NOMO-1 treated with dmso at 0.1 percent for 144 hours (cell line): ENCODE measurements at regions not wholly inside any gene's neighbourhood (a gene's known extent, or its start where the extent isn't known, plus 50 kb on each side); places are given as distances from the start of the nearest gene placed in this dataset.
"Not testable (repeated sequence)": the region's sequence is repeated elsewhere in the genome, so short reads cannot be mapped to it uniquely, and the experiment has no call there.

Experiments
- DNase-seq: peaks from one replicate; lab custom pipeline; 2025; ENCODE audit not compliant: unreplicated experiment; lab: John Stamatoyannopoulos, UW

GRCh38 chr4:112708772-112709171 is 71.8 kb downstream of the LARP7 start:
- DNase-seq = no peak

- DNase-seq = no peak
Measured at GRCh38 chr4:112714922-112715901, 78.3 kb downstream of the LARP7 start.

- DNase-seq = no peak
Measured at GRCh38 chr4:112717856-112718255, 80.9 kb downstream of the LARP7 start.

- DNase-seq = no peak
Measured at GRCh38 chr4:112721627-112722026, 84.7 kb downstream of the LARP7 start.

GRCh38 chr4:112726041-112726440 is 89.1 kb downstream of the LARP7 start:
- no peak for DNase-seq

GRCh38 chr4:112727728-112728127 is 90.8 kb downstream of the LARP7 start:
- DNase-seq = not testable (repeated sequence)

- DNase-seq = no peak
Measured at GRCh38 chr4:112731715-112732114, 94.8 kb downstream of the LARP7 start.

GRCh38 chr4:112732142-112732541 is 95.2 kb downstream of the LARP7 start:
- DNase-seq = no peak

- DNase-seq = no peak
Measured at GRCh38 chr4:112735474-112735951, 98.6 kb downstream of the LARP7 start.

GRCh38 chr4:112736718-112737135 is 99.8 kb downstream of the LARP7 start:
- DNase-seq = no peak

GRCh38 chr4:112739442-112739841 is 102.5 kb downstream of the LARP7 start:
- no peak for DNase-seq

GRCh38 chr4:112747036-112747435 is 110.1 kb downstream of the LARP7 start:
- DNase-seq = no peak

- DNase-seq = no peak
Measured at GRCh38 chr4:112748352-112748878, 111.5 kb downstream of the LARP7 start.

GRCh38 chr4:112750749-112751148 is 113.8 kb downstream of the LARP7 start:
- not testable (repeated sequence) for DNase-seq

GRCh38 chr4:112751447-112751846 is 114.5 kb downstream of the LARP7 start:
- DNase-seq = no peak

- no peak for DNase-seq
Measured at GRCh38 chr4:112752061-112752460, 115.1 kb downstream of the LARP7 start.

GRCh38 chr4:112752510-112752909 is 115.6 kb downstream of the LARP7 start:
- no peak for DNase-seq

GRCh38 chr4:112753333-112753732 is 116.4 kb downstream of the LARP7 start:
- DNase-seq = no peak

GRCh38 chr4:112759313-112759712 is 122.4 kb downstream of the LARP7 start:
- no peak for DNase-seq

GRCh38 chr4:112765317-112765974 is 128.5 kb downstream of the LARP7 start:
- peak; percentile 1 for DNase-seq

GRCh38 chr4:112766422-112766821 is 129.5 kb downstream of the LARP7 start:
- no peak for DNase-seq

- no peak for DNase-seq
Measured at GRCh38 chr4:112767386-112767785, 130.4 kb downstream of the LARP7 start.
